D721Med (cell line): ENCODE measurements at regions not wholly inside any gene's neighbourhood (a gene's known extent, or its start where the extent isn't known, plus 50 kb on each side); places are given as distances from the start of the nearest gene placed in this dataset.

Experiments used
- DNase-seq: peaks from one replicate; pipeline ENCODE4 v3.0.0; 2011; ENCODE audit warnings: low spot score; ENCODE audit not compliant: insufficient read length
- FAIRE-seq: peaks from 2 replicates; lab custom pipeline; 2011; peaks lifted over from hg19 to GRCh38; lab: Jason Lieb, UNC
- CTCF ChIP-seq: IDR thresholded peaks from 2 replicates; pipeline ENCODE4 v1.5.1; 2012; ENCODE audit warnings: mild to moderate bottlenecking, control low read depth; ENCODE audit not compliant: insufficient read depth; ENCODE audit errors: missing control alignments

DNA sequence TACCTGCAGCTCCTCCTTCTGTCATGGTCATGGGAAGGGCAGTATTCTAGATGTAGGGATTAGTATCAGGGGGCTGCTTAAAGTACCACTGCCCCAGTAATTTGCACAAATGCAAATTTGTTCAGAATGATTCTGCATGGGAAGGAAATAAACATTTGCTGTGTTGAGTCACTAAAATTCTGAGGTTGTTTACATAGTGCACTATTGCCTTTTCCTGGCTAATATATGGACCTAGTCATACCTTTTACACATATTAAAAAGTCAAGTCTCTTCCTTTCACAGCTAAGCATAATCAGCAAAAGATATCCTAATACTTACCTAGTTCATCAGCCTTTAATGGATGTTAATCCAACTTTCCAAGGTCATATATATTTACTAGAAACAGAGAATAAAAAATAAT lies 746.4 kb upstream of the NR2F2 start:
- FAIRE-seq (no peak), DNase-seq (no peak)
- TF ChIP-seq CTCF: no peak

DNA sequence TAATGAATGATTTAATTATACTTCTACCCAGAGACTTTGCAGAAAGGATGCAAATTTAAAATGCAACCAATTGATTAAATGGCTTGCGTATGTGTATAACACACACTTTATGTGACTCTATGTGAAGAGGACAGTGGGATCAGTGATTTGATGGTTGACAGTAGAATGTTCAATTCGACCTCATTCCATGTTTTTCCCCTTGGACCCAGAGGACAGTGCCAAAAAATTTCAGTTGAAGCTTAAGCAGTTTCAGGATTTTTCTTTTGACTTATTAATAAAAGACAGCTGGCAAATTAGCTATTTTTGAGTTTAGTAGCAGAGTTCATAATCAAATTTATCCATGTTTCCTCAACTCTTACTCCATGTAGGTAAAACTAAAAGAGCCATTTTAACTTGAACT lies 742.4 kb upstream of the NR2F2 start:
- DNase-seq (no peak), FAIRE-seq (no peak)
- no peak for TF ChIP-seq CTCF

GRCh38 chr15:95590533-95591044 lies 739.9 kb upstream of the NR2F2 start:
- FAIRE-seq (no peak), DNase-seq (no peak)
- no peak for TF ChIP-seq CTCF

DNA sequence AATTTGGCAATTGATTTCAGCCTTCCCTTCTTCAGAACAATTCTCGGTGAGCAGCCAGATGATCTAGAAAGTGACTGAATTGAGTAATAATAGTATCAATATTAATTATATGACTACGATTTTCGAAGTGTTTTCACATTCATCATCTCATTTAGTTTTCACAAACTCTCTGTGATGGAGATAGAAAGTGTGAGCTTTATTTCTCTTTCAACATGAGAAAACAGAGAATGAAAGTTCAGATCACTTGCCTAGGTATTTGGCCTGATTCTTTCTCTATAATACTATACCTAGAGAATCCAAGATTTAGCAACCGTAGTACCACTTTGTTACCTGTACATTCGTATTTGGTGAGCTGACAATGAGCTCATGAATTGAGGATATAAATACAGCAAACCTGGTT lies 739.2 kb upstream of the NR2F2 start:
- FAIRE-seq (no peak), DNase-seq (no peak)
- TF ChIP-seq CTCF: no peak

GRCh38 chr15:95591886-95592285 lies 738.6 kb upstream of the NR2F2 start:
- FAIRE-seq (no peak), DNase-seq (no peak)
- TF ChIP-seq CTCF: no peak

GRCh38 chr15:95594496-95594895 lies 736.0 kb upstream of the NR2F2 start:
- DNase-seq (no peak), FAIRE-seq (no peak)
- no peak for TF ChIP-seq CTCF

GRCh38 chr15:95595759-95596158 lies 734.7 kb upstream of the NR2F2 start:
- DNase-seq (no peak), FAIRE-seq (no peak)
- TF ChIP-seq CTCF: no peak
